ENCODE measurements at regions not wholly inside any gene's neighbourhood (a gene's known extent, or its start where the extent isn't known, plus 50 kb on each side); places are given as distances from the start of the nearest gene placed in this dataset.

- DNase-seq (ENCODE audit: low read depth): no peak
Observed at GRCh38 chr6:97815301-97815812, 532.3 kb upstream of the MMS22L start.

- no peak for DNase-seq (ENCODE audit: low read depth)
Observed at GRCh38 chr6:97816526-97816925, 533.5 kb upstream of the MMS22L start.

- no peak for DNase-seq (ENCODE audit: low read depth)
Observed at GRCh38 chr6:97819710-97820109, 536.7 kb upstream of the MMS22L start.

DNA sequence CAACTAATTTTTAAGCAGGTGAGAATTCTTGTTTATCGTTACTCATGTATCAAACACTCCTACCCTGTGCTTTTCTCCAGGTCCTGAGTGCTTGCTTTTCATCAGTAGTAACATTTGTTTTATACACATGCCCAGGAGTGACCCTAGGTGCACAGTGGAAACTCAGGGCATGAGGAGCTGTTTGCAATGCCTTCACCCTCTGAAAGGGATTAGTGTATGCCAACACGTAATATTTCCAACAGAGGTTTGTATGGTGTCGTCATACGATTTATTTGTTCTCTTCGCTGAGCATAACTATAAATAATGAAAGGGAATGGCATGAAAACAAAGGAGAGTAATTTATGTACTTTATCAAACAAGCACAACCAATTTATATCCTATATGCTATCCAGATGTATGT, 537.4 kb upstream of the MMS22L start:
- no peak for DNase-seq (ENCODE audit: low read depth)

- DNase-seq (ENCODE audit: low read depth): no peak
Observed at GRCh38 chr6:97822632-97823031, 539.6 kb upstream of the MMS22L start.

GRCh38 chr6:97841763-97842162, 558.7 kb upstream of the MMS22L start:
- DNase-seq (ENCODE audit: low read depth): no peak

DNA sequence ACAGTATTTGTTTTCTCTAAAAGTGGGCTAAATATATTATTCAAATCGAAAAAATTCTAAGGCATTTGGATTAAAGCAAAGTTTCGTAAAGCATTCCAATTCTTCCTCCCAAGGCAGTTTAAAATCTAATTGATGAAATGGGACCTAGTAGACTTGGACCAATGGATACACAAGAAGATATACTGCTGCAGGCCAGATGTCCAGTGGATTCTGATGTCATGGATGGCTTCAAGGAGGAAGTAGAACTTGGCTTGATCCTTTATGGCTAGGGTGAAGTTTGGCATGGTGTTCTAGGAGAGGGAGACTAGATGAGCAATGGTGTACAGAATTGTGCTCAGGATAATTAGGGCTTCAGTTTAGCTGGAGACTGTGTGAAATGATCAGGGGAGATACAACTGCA, 559.5 kb upstream of the MMS22L start:
- DNase-seq (ENCODE audit: low read depth): no peak

DNA sequence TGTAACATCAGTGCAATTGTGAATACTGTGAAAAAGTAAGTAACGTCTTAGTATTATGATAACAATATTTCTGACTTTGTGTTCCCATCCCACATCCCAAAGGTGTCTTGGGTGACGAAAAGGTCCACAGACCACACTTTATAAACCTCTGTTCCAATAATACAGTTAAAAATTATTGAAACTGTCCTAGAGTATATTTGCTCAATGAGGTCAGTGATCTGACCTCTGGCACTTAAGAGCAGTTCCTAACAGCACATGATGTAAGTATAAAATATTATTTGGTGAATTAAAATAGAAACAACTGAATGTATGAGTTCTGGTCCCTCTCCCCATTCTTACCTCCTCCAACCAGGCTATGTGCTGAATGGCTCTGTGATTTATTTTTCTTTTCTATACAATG, 566.4 kb upstream of the MMS22L start:
- DNase-seq (ENCODE audit: low read depth): no peak

- no peak for DNase-seq (ENCODE audit: low read depth)
Observed at GRCh38 chr6:97850458-97851212, 567.6 kb upstream of the MMS22L start.

DNA sequence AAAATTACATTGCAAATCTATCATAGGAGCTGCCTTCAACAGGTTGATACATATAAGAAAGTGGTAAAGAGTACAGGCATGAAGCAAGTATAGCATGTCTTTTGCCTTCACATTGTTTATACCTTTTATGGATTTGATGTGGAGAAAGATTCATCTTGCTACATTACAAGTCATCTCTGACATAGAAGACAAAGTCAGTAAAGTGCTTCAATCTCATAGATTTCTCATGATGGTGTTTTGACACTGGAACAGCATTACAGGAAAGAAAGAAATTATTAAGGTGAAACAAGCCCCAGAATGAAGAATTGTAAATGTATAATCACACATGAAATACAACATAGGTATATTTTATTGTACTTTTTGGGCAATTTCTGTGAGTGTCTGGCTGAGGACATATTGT, 580.7 kb upstream of the MMS22L start:
- DNase-seq (ENCODE audit: low read depth): no peak

- DNase-seq (ENCODE audit: low read depth): no peak
Observed at GRCh38 chr6:97864366-97864765, 581.4 kb upstream of the MMS22L start.

GRCh38 chr6:97864826-97865225, 581.8 kb upstream of the MMS22L start:
- no peak for DNase-seq (ENCODE audit: low read depth)

DNA sequence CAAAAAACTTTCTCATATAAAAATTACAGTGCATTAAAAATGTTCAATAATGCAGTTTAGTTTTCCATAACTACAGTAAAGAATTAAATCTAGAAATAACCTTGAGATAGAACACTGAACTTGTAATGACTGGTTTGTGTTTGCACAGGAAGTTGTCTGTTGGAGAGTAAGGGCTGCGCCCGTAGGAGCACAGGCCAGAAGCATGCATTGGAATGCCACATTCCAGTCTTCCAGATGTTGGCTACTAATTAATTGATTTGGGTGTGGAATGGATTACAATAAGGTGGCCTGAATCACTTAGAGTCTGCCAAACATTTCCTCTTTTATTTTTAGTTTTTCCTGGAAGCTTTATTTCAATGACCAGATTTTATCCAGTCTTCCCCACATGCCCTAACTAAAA, 582.6 kb upstream of the MMS22L start:
- DNase-seq (ENCODE audit: low read depth): no peak

- DNase-seq (ENCODE audit: low read depth): no peak
Observed at GRCh38 chr6:97866616-97867015, 583.6 kb upstream of the MMS22L start.

GRCh38 chr6:97867177-97867576, 584.2 kb upstream of the MMS22L start:
- DNase-seq (ENCODE audit: low read depth): no peak

GRCh38 chr6:97870273-97870672, 587.3 kb upstream of the MMS22L start:
- no peak for DNase-seq (ENCODE audit: low read depth)

DNA sequence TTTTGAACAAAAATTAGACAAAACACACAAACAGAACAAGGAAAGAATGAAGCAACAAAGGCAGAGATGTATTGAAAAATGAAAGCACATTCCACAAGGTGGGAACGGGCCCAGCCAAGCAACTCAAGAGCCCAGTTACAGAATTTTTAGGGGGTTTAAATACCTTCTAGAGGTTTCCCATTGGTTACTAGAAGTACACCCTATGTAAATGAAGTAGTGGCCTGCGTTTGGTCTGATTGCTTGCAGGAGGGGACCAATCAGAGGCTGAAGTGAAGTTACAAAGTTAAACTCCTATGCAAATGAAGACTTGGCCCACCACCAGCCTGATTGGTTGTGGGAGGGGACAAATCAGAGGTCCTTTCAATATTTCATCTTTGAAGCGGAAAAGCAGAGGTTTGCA, 593.7 kb upstream of the MMS22L start:
- DNase-seq (ENCODE audit: low read depth): no peak

- no peak for DNase-seq (ENCODE audit: low read depth)
Observed at GRCh38 chr6:97882755-97883154, 599.7 kb upstream of the MMS22L start.

DNA sequence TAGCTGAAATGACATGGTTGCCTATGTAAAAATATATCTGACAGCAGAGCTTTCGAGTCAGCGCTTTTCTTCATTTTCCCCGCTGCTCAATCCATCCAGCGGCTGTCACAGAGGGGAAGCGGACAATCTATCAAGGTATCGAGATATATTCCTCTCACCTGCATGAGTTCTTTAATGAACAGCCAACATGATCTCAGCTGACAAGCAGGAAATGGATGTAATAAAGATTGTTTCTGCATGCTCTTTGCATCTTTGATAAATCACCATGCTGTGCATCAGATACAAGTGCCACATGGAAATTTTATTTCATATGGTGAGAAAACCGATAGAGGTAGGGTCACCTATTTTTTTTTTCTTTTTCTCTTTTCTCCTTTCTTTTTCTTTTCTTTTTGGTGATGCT, 602.3 kb upstream of the MMS22L start:
- DNase-seq (ENCODE audit: low read depth): no peak

DNA sequence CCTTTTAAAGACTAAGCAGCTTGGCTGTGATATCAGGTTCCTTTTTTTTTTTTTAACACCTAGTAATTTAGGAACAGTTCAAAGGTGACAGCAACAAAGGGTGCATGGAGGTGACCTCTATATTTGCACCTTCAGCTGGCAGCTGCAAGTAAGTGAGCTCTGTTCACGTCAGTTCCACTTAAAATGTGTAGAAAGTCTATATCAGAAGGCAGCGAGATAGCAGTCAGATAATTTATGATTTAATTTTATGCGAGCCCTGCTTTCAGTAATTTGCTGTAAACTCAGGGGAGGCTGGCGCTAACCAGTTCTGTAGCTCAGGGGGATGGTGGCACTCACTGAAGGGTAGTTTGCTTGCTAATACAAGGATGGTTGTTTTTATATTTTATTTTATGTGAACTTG, 602.8 kb upstream of the MMS22L start:
- DNase-seq (ENCODE audit: low read depth): no peak

DNA sequence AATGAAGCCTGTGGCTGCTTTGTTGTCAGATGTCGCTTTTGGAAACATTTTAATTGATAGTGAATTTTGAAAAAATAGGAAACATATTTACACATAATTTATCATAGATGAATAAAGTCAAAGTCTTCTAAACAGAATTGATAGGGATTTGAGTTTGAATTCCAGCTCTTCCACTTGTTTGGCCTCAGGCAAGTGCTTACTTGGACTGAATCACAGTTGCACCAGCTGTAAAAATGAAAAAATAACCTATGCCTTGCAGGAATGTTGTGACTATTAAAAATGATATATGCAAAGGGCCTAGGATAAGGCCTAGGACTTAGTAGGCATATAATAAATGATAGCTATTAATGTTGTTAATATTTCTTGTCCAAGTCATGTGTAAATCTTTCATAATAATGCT, 618.5 kb upstream of the MMS22L start:
- no peak for DNase-seq (ENCODE audit: low read depth)

DNA sequence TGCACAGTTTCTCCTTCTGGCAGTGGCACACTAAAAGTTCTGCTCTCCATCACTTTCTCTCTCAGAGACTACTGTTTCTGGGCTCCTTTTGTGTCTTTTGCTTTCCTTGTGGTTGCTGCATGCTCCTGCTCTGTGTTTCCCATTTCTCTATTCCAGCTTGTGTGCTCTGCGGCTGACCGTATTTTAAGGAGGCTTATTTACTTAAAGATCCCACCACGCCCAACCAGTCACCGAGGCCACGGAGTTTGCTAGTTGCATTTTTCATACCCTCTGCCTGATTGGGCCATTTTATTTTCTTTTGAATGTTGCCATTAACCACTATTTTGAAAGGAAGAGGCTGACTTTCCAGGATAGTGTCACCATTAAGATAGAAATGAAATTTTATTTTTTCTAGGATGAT, 626.4 kb upstream of the MMS22L start:
- no peak for DNase-seq (ENCODE audit: low read depth)

DNA sequence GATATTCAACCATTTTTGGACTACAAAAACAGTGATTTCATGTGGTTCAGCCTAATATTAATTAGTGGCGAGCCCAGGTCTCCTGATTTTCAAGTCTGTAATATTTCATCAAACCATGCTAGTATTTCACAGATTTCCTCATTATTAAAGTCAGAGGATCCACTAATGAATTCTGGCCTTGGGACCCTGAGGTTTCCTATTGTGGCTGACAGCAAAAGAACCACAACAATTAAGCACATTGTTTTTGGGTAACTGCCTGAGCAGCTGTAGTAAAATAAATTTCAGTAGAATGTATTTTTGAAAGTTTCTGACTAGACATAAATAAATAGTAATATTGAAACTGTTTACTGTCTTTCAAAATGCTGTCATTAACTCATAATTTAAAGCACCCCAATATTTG, 630.7 kb upstream of the MMS22L start:
- no peak for DNase-seq (ENCODE audit: low read depth)

DNA sequence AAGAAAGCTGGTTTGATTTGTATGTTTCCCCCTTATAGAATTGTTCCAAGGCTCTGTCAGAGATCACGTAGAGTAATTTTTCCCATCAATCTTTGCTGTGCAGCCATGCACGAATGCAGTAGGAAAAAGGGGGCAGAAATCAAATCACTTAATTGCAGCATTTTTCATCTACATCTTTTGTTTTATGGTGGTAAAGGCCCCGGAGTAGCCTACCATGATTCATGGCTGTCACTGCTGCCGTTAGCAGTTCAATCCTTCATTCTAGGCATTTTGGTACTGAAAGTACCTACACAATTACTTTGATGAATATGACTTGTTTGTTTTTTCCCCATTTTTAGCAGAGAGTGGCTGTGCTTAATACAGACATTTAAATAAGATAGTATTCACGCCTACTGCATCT, 631.9 kb upstream of the MMS22L start:
- no peak for DNase-seq (ENCODE audit: low read depth)

Data from stimulated activated CD8-positive, alpha-beta memory T cell treated with anti-CD3 and anti-CD28 coated beads, Interleukin-15, amount 100 ng/mL, for 24 hours (primary cell).